NOMO-1 treated with dmso at 0.1 percent for 144 hours (cell line): ENCODE measurements at regions not wholly inside any gene's neighbourhood (a gene's known extent, or its start where the extent isn't known, plus 50 kb on each side); places are given as distances from the start of the nearest gene placed in this dataset.
"Not testable (repeated sequence)": the region's sequence is repeated elsewhere in the genome, so short reads cannot be mapped to it uniquely, and the experiment has no call there.

Experiments
- DNase-seq: peaks from one replicate; lab custom pipeline; 2025; ENCODE audit not compliant: unreplicated experiment; lab: John Stamatoyannopoulos, UW

- no peak for DNase-seq
Observed at GRCh38 chr5:114830114-114830513, 339.6 kb downstream of the TRIM36 start.

- no peak for DNase-seq
Observed at GRCh38 chr5:114822863-114823262, 346.8 kb downstream of the TRIM36 start.

- DNase-seq: no peak
Observed at GRCh38 chr5:114822436-114822835, 347.3 kb downstream of the TRIM36 start.

GRCh38 chr5:114790403-114790792, 379.3 kb downstream of the TRIM36 start:
- DNase-seq: no peak

- no peak for DNase-seq
Observed at GRCh38 chr5:114789773-114790402, 379.8 kb downstream of the TRIM36 start.

- no peak for DNase-seq
Observed at GRCh38 chr5:114782869-114783268, 386.8 kb downstream of the TRIM36 start.

- DNase-seq: no peak
Observed at GRCh38 chr5:114782177-114782576, 387.5 kb downstream of the TRIM36 start.

GRCh38 chr5:114780290-114780689, 389.4 kb downstream of the TRIM36 start:
- no peak for DNase-seq

GRCh38 chr5:114744406-114744805, 382.5 kb downstream of the KCNN2 start:
- no peak for DNase-seq

GRCh38 chr5:114734238-114734637, 372.4 kb downstream of the KCNN2 start:
- no peak for DNase-seq

- no peak for DNase-seq
Observed at GRCh38 chr5:114729986-114730385, 368.1 kb downstream of the KCNN2 start.

GRCh38 chr5:114727358-114727757, 365.5 kb downstream of the KCNN2 start:
- no peak for DNase-seq

- no peak for DNase-seq
Observed at GRCh38 chr5:114726131-114726530, 364.3 kb downstream of the KCNN2 start.

GRCh38 chr5:114719268-114719667, 357.4 kb downstream of the KCNN2 start:
- no peak for DNase-seq

GRCh38 chr5:114716955-114717354, 355.1 kb downstream of the KCNN2 start:
- no peak for DNase-seq

GRCh38 chr5:114704225-114704893, 342.5 kb downstream of the KCNN2 start:
- not testable (repeated sequence) for DNase-seq

- DNase-seq: no peak
Observed at GRCh38 chr5:114702731-114703130, 340.9 kb downstream of the KCNN2 start.

GRCh38 chr5:114702136-114702535, 340.3 kb downstream of the KCNN2 start:
- no peak for DNase-seq

- DNase-seq: no peak
Observed at GRCh38 chr5:114700823-114701222, 339.0 kb downstream of the KCNN2 start.

- DNase-seq: no peak
Observed at GRCh38 chr5:114695292-114695904, 333.5 kb downstream of the KCNN2 start.

- DNase-seq: no peak
Observed at GRCh38 chr5:114686356-114686755, 324.5 kb downstream of the KCNN2 start.

GRCh38 chr5:114678778-114679177, 316.9 kb downstream of the KCNN2 start:
- no peak for DNase-seq
